ENCODE measurements at regions not wholly inside any gene's neighbourhood (a gene's known extent, or its start where the extent isn't known, plus 50 kb on each side); places are given as distances from the start of the nearest gene placed in this dataset.

DNA sequence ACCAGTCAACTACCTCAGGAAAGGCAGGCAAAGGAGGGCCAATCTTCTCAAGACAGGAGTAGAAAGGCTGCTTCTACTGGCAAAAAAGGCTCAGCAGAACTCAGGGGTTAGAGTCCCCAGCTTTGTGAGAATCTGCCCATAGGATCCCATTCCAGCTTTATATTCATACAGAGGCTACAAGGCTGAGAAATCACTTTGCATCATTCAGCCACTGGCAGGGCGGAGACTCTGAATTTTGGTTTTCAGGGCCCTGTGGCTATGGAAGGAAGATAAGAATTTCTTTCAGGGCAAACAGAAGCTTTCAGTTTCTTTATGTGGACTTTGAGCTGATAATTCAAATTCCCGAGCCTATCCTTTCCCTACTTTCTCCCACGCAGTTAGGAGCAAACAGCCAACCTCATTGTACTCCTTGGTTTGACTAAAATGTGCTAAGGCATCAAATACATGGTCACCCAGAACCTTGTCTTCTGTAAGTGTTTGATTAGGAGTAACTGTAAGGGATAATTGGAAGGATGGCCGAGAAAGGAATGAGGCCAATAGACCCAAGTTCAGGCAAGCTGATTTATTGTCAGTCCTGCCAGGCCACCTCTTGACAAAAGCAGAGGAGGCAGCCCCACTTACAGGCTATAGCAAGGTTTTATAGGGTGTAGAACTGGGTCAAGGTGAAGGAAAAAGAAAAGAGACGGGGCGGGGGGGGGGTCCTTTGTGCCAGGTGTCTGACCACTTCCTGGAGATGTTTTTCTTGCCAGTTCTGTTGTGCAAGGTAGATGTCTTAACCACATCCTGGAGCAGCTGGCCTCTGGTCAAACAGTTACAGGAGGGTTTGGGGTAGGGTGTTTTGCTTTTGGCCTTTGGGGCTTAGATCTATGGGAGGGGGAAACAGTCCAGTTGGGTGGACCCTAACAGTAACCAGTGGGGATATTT lies 165.3 kb upstream of the PPP1R2C start:
- no peak overlapping the region for H3K4me3 ChIP-seq
- H3K27ac ChIP-seq: peak overlapping the region in 14 of 21 experiments; percentile 10 to 92 (median 70)

DNA sequence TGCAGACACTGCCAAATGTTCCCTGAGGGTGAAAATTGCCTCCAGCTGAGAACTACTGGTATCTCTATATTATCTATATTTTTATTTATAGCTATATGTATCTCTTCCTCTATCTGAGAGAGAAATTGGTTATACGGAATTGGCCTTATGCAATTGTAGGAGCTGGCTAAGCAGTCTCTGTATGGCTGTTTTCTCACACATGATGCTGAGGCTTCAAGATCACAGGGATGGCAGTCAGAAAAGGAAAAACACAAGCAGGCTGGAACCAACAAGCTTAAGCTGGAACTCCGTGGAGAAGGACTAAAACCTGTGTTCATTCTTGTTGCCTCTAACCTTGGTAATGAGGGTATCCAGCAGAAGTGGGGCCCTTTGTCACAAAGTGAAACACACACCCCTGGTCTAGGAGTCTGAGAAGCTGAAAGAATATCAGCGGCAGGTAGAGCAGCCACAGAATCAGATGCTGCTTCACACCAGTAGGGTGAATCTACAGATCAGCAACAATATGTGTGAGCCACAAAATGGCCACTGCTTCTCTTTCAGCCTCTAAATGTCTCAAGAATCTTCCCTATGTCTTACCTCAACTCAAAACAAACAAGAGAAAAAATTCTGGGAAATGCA lies 166.5 kb upstream of the PPP1R2C start:
- peak overlapping the region in 10 of 21 experiments; percentile 19 to 92 (median 69) for H3K27ac ChIP-seq
- H3K4me3 ChIP-seq: no peak overlapping the region

DNA sequence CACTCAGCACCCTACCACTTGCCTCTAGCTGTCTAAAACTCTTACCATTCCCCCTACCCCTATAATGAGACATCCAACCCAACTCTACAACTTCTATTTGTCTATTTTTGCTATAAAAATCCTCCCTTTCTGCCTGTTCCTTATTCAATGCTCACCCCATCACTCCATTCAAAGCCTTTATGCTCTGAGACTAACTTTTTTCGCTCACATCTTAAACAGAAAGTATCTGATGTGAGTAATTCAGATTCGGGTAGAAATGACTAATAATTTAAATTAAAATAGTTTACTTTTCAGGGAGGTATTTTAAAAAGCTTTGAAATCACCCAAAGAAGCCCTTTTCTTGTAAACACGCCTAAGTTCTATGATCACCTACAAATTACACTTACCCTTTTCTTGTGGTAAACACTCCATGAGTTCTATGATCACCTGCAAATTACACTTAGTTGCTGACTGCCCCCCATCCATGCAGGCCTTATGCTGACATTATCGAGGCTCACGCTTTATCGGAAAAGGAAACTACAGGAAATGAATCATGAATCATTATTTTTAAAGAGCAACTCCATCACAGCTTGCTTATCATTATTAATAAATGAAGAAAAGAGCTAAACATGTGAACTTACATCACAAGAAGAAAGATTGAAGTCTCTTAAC lies 168.7 kb upstream of the PPP1R2C start:
- Histone ChIP-seq H3K4me3 (no peak overlapping the region), H3K27ac (peak overlapping the region in 9 of 21 experiments; percentile 17 to 92 (median 70))

DNA sequence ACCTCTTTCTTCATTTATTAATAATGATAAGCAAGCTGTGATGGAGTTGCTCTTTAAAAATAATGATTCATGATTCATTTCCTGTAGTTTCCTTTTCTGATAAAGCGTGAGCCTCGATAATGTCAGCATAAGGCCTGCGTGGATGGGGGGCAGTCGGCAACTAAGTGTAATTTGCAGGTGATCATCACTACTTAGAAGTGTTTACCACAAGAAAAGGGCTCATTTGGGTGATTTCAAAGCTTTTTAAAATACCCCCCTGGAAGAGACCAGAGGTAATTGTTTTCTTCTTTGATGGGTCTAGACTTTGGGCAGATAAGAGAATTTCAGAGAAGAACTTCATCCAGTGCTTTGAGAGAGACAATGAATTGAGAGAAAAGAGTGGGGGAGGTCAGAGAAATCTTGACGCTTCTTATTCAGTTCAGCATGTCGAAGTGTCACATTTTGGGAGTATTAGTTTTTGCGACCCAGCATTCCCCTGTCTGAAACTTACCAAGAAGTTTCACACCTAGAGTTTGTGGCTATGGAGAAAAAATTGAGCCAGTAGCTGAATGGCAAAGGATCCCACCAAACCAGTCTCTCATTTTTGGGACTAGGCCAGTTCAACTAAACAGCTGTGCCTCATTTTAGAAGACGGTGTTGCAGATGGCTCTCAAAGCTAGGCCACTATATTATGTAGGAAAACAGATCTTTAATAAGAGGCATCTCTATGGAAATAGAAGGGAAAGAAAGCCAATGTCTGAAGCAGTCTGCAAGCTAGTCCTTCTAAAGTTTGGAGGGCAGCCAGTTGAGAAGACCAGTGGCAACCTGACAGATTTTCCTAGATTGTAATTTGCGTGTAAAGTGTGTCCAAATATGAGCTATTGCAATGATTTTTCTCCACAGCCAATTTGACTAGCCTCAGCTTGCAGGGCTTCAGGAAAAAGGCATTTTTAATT lies 171.0 kb upstream of the PPP1R2C start:
- Histone ChIP-seq H3K4me3 (no peak overlapping the region), H3K27ac (peak overlapping the region in 8 of 21 experiments; percentile 22 to 92 (median 63))

DNA sequence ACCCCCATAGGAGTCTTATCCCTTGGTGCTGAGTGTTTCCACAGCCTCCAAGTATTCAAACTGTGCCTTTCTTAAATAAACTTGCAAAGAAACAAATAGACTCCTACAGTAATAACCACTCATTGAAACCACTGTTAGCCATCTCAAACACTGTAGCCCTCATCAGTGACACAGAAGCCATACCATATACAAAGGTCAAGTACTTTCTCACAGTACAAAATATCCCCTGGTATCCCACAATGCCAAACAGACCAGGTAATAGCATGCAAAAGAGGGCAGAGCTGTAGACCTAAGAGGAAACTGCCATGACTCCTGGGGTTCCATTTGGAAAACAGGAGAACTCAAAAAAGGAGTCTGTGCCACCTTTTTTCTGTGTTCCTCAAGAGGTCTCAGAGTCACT lies 173.8 kb upstream of the PPP1R2C start:
- H3K4me3 ChIP-seq: no peak overlapping the region

DNA sequence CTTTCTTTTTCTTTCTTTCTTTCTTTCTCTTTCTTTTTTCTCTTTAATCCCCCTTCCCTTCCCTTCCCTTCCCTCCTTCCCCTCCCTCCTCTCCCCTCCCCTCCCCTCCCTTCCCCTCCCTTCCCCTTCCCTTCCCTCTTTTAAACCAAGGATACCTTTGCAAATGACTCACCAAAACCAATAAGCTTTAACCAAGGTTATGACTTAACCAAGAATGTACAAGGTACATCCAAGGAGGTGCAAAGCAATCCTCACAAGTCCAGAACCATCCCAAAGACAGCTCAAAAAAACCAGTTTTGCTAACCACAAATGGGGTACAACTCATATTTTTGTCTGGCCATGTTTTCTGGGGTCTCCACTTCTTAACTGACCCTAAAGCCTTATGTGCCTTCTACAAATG lies 174.7 kb upstream of the PPP1R2C start:
- H3K27ac ChIP-seq: no peak overlapping the region
- no peak overlapping the region for H3K4me3 ChIP-seq

More for the DNA sequence above, 173.8 kb upstream of the PPP1R2C start:
- peak overlapping the region in 2 of 21 experiments; percentile 61 to 92 for H3K27ac ChIP-seq

DNA sequence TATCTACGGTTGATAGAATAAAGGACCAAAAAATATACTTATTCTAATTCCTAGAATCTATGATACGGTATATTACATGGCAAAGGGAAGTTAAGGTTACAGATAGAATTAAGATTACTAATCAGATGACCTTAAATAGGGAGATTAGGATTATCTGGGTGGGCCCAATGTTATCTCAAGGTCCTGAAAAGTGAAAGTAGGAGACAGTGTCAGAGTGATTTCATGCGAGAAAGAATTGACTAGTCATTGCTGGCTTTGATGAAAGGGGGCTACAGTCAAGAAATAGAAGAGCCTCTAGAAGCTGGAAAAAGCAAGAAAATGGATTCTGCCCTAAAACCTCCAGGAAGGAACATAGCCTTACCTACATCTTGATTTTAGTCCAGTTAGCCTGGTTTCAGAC lies 176.9 kb upstream of the PPP1R2C start:
- peak overlapping the region in 1 of 21 experiments; percentile 18 for H3K27ac ChIP-seq

DNA sequence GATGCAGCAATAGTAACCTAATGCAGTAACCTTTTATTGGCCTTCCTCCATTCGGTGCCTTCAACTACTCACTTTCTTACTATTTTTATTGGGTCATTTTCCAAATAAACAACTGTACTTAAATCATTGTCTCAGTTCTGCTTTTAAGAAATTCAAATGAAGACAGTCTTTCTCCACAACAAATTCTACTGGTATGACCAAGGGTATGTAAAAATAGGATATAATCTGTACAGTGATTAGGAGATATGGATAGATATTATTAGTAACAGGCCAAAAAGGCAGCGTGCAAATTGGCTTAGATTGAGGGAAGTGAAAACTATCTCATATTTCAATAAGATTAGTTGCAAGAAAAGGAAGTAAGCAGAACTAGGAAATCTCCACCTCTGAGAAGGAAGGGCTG lies 177.4 kb upstream of the PPP1R2C start:
- no peak overlapping the region for H3K27ac ChIP-seq
- no peak overlapping the region for H3K4me3 ChIP-seq

More for the DNA sequence above, 176.9 kb upstream of the PPP1R2C start:
- no peak overlapping the region for H3K4me3 ChIP-seq

DNA sequence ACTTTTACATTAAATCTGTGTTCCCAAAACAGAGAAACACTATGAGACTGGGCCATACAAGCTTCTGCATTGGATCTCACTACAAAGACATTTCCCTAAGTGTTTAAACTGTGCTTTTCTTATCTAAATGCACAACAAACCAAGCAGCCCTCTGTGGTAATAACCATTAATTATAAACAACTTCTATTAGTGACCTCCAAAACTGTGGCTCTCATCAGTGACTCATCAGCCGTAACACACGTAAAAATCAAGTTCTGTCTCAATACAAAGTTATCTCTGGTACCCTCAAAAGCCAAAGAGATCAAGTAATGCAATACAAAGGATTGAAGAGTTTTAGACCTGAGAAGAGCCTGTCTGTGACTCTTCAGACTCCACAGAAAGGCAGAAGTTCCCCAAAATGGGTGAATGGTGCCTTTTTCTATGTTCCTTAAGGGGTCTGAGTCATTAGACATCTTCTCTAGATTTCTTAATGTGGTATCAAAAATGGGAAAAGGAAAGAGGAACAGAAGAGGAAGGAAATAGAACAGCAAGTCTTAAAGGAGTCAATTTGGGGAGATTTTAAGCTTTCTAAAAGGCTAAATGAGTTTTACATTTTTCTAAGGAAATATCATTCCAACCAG lies 189.8 kb upstream of the PPP1R2C start:
- no peak overlapping the region for H3K4me3 ChIP-seq
- no peak overlapping the region for H3K27ac ChIP-seq

DNA sequence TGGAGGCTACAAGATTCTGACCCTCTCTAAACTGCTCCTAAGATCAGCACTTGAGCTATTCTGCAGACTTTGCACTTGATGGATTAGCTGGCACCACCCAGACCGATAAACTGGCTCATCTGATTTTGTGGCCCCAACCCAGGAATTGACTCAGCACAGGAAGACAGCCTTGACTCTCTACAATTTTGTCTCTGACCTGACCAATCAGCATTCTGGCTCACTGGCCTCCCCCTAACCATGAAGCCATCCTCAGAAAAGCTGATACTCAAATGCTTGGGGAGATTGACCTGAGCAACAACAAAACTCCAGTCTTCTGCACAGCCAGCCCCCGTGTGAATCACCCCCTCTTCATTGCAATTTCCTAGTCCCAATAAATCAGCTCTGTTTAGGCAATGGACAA lies 195.4 kb upstream of the PPP1R2C start:
- no peak overlapping the region for H3K27ac ChIP-seq
- H3K4me3 ChIP-seq: no peak overlapping the region

DNA sequence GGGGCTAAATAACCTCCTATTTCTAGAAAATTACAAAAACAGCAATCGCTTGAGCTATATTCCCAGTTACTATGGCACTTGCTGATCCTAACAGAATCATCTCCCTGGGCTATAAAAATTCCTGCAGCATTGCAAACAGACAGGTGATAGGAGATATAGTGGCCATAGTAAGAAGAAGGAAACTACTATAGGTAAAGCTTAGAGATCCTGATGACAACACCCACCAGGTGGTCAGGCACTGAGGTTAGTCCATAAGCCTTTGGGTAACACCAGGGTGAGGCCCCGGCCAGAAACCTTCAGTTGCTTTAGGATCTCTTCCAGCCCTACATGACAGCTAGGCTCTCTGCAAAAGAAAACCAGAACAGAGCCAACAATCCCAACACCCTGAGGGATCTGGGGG lies 197.9 kb upstream of the PPP1R2C start:
- H3K4me3 ChIP-seq: no peak overlapping the region
- no peak overlapping the region for H3K27ac ChIP-seq

DNA sequence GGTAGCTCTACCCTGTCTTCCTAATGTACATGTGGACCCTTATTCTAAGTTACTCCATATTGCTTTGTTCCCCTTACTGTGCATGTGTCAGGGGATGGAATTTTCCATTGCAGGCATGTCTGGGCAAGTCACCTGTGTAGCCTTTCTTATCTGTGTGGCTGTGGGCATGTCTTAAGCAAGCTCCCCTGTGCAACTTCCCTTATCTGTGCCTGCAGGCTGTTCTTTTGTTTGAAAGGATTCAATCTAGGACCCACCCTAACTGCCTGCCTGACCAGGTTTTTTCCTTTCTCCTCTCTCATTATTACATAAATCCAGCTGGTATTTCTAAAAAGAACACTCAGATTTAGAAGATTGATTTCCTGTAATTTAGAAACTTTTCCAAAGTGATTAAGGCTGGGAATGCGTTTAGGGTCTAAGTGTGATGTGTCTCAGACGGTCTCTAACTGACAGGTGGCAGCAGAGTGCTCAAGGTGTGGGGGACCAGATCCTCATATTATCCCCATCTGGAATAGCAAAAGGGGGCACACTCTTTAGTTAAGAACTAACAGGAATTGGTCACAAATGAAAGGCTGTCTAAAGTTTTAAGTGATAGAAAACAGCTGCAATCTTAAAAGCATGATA lies 198.9 kb upstream of the PPP1R2C start:
- H3K27ac ChIP-seq: no peak overlapping the region
- H3K4me3 ChIP-seq: no peak overlapping the region

DNA sequence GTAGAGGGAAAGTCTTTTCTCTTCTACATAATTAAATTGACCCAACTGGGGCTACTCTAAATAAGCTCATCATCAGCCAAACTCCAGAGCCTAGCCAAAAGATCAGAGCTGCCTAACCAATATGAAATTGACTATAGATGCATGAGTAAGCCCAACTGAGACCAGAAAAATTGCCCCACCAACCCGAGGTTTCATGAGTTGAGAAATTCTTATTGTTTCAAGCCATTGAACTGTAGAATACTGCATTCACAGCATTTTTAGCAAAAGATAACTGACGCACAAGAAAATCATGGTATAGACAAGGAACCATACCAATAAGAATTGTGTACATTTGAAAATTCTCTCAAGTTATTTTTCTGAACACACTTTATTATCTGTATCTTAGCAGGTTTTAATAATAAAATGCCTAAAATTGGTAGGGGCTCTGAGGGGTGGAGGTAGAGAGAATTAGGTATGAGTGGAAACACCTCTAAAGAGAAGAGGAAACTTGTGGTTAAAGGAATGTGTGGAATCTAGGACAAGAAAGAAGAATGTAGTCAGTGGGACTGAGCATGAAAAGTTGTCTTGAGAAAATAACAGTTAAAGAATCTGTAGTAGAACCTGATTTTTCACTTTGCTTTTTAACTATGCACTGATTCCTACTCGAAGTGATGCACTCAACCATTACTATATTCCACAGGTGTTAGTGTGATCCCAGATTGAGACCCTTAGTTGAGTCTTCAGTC lies 200.9 kb upstream of the PPP1R2C start:
- no peak overlapping the region for H3K4me3 ChIP-seq
- no peak overlapping the region for H3K27ac ChIP-seq

DNA sequence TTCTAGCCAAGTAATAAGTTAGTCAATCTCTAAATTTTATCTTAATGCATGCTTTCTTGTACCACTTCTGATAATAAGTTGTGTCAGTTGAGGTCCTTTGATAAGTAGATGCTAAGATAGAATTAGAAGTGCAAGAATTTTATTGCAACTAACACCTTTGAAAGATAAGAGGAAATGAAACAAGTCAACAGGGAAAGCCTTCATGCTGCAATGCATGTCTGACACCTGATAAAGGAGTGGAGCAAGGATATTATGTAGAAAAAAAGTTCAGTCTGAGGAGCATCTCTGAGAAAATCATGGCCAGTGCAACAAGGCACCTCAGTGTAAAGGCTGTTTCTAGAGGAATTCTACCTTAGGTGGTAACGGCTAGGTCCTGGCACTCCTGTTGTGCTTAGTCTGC lies 210.7 kb upstream of the PPP1R2C start:
- Histone ChIP-seq H3K4me3 (no peak overlapping the region), H3K27ac (no peak overlapping the region)

DNA sequence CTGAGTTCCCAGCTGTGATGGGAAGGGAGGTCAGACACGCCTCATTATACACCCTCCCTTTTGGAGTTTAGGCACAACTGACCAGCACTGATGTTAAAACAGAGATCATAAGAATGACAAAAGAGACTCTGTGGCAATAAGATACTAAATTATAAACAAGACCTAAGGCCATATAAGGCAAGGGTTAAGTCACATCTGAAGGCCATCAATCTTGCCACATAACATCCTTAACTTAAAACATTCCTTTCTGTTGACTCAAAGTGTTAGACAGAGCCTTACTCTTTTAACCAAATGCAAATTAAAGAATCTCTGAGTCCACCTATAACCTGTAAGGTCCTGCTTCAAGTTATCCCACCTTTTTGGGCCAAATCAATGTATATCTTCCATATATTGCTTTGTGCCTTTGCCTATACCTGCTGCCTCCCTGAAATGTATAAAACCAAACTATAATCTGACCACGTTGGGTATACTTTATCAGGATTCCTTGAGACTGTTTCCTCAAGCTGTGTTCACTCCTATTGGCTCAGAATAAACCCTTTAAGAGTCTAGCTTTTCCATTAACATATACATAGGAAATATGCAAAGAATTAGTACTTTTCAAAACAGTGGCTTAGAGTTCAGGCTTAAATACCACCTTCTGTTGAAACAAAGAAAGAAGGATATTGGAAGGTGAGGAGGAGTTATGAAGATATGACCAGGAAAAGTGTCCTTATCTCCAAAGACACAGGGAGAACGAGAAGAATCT lies 214.4 kb upstream of the PPP1R2C start:
- H3K4me3 ChIP-seq: no peak overlapping the region
- no peak overlapping the region for H3K27ac ChIP-seq

DNA sequence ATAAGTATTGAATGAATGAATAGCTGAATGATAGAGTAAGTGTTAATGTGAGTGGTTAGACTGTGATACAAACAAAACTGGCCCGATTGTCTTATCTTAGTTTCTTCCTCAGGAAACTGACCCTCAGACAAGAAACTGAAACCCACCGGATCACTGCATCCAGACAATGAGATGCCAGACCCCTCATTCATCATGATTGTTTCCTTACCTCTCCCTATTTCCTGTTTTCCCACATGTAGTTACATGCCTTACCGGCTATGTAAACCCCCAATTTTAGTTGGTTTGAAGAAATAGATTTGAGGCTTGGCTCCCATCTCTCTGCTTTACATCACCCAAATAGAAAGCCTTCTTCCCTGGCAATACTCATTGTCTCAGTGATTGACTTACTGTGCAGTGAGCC lies 218.9 kb upstream of the PPP1R2C start:
- H3K27ac ChIP-seq: no peak overlapping the region
- H3K4me3 ChIP-seq: no peak overlapping the region

DNA sequence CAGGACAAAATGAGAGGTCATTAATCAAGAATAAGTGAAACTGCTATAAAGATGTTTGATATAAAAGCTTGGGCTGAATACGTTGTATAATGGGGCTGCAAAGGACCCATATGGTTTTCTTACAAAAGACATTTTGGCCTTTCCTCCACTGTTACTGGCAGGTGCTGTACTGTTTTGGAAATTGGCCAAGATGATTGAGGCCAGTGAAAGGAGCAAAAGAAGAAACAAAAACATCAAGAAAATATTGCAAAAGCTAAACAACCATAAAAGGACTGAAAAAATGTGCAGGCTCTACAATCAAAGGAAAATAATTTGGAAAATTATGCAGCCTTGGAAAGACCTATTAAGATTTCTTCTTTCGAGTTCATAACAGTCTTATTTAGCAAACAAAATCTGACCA lies 222.2 kb upstream of the PPP1R2C start:
- H3K27ac ChIP-seq: no peak overlapping the region
- no peak overlapping the region for H3K4me3 ChIP-seq

All from skin epidermis (tissue), 12 donors.